Smooth muscle cell (in vitro differentiated cells): ENCODE measurements at regions not wholly inside any gene's neighbourhood (a gene's known extent, or its start where the extent isn't known, plus 50 kb on each side); places are given as distances from the start of the nearest gene placed in this dataset.

ENCODE experiments used
- DNase-seq: peaks from one replicate; lab custom pipeline; 2025; ENCODE audit not compliant: unreplicated experiment; lab: John Stamatoyannopoulos, UW
- H2AFZ ChIP-seq: fragments of 200-600 bp; sonication (generic); 2 replicates; pipeline ENCODE4 v1.6.0; 2016; ENCODE audit warnings: antibody characterized with exemption, low read depth, mild to moderate bottlenecking
- H3F3A ChIP-seq: fragments of 200-600 bp; sonication (generic); 2 replicates; pipeline ENCODE4 v1.6.0; 2017; ENCODE audit warnings: antibody characterized with exemption, low read depth
- H3K27ac ChIP-seq: fragments of 200-600 bp; sonication (generic); 2 replicates; pipeline ENCODE4 v1.5.1; 2016; ENCODE audit warnings: low read depth, mild to moderate bottlenecking
- H3K27me3 ChIP-seq: fragments of 200-600 bp; sonication (generic); 2 replicates; pipeline ENCODE4 v1.6.1; 2016; ENCODE audit warnings: low read depth, mild to moderate bottlenecking
- H3K36me3 ChIP-seq: fragments of 200-600 bp; sonication (generic); 2 replicates; pipeline ENCODE4 v1.5.1; 2016; ENCODE audit warnings: low read depth
- H3K4me1 ChIP-seq: fragments of 200-600 bp; sonication (generic); 2 replicates; pipeline ENCODE4 v1.5.1; 2016; ENCODE audit warnings: low read depth
- H3K4me2 ChIP-seq: fragments of 200-600 bp; sonication (generic); 2 replicates; pipeline ENCODE4 v1.6.0; 2016; ENCODE audit warnings: mild to moderate bottlenecking
- H3K4me3 ChIP-seq: fragments of 200-600 bp; sonication (generic); 2 replicates; pipeline ENCODE4 v1.5.1; 2016; ENCODE audit warnings: mild to moderate bottlenecking
- H3K79me2 ChIP-seq: fragments of 200-600 bp; sonication (generic); 2 replicates; pipeline ENCODE4 v1.6.0; 2016; ENCODE audit warnings: low read depth, mild to moderate bottlenecking
- H3K9ac ChIP-seq: fragments of 200-600 bp; sonication (generic); 2 replicates; pipeline ENCODE4 v1.6.0; 2016; ENCODE audit warnings: low read depth
- H3K9me3 ChIP-seq: fragments of 200-600 bp; sonication (generic); replicated peaks from 2 replicates; pipeline ENCODE4 v1.5.1; 2016; ENCODE audit warnings: low read depth
- H4K20me1 ChIP-seq: fragments of 200-600 bp; sonication (generic); 2 replicates; pipeline ENCODE4 v1.6.0; 2016; ENCODE audit warnings: low read depth
- CTCF ChIP-seq: fragments of 200-600 bp; sonication (generic); IDR thresholded peaks from 2 replicates; pipeline ENCODE4 v1.5.1; 2017; ENCODE audit warnings: borderline replicate concordance, mild to moderate bottlenecking, antibody characterized with exemption; ENCODE audit not compliant: insufficient read depth, poor library complexity, severe bottlenecking
- WGBS: methylation state at CpG from one replicate; pipeline ENCODE4 v1.1.7; 2016; ENCODE audit warnings: low lambda C conversion rate; 5-methylcytosine and 5-hydroxymethylcytosine counted together

GRCh38 chr20:63122626-63123025 lies 93.3 kb downstream of the YTHDF1 start:
- Histone ChIP-seq H3K9me3 (no peaks in the 10 kb centered on the region), H3K4me3 (no peak overlapping the region), H2AFZ (no peak overlapping the region), H3K27me3 (peaks cover 5% of the 10 kb centered on the region), H3K9ac (no peak overlapping the region), H3K4me2 (no peak overlapping the region), H3K27ac (no peak overlapping the region), H3K4me1 (no peaks in the 10 kb centered on the region), H3K36me3 (no peaks in the 10 kb centered on the region), H4K20me1 (no peaks in the 10 kb centered on the region), H3F3A (no peaks in the 10 kb centered on the region), H3K79me2 (no peaks in the 10 kb centered on the region)
- TF ChIP-seq CTCF = no peak
- no peak for DNase-seq
- 88% methylated on average over 7 of the region's 7 CpGs for WGBS

DNA sequence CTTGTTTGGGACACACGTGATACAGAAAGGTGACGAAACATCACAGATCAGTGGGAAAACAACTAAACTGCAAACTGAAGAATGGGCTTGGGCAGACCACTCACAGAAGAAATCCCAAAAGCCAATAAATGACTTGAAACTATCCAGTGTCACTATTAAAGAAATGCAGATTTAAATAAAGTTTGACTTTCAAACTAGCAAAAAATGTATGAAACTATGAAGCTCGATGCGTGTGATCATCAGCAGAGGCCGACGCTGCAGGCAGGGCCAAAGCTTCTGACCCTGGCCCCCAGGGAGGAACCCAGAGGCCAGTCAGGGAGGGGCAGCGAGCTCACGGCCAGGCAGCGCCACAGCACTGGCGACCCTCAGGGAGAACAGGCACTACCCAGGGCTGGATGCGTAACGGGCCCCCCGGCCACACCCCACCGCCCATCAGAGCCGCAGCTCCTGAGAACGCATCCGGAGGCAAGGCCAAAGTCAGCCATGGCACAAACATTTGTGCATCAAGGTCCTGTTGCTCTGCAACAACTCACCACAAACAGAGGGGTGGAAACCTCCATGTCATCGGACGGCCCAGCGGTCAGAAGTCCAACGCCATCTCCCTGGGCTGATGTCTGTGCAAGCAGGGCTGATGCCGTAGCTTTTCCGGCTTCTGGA lies 94.1 kb downstream of the YTHDF1 start:
- H3K9ac ChIP-seq = no peak overlapping the region
- H3K4me3 ChIP-seq = no peak overlapping the region
- no peaks in the 10 kb centered on the region for H3K9me3 ChIP-seq
- no peaks in the 10 kb centered on the region for H3K27me3 ChIP-seq
- WGBS = 87% methylated on average over 22 of the region's 23 CpGs
- H3K36me3 ChIP-seq = no peaks in the 10 kb centered on the region
- H2AFZ ChIP-seq = no peak overlapping the region
- DNase-seq = no peak
- H4K20me1 ChIP-seq = no peaks in the 10 kb centered on the region
- no peak overlapping the region for H3K4me2 ChIP-seq
- H3K27ac ChIP-seq = no peak overlapping the region
- TF ChIP-seq CTCF = no peak
- H3K4me1 ChIP-seq = no peaks in the 10 kb centered on the region
- H3K79me2 ChIP-seq = no peaks in the 10 kb centered on the region
- H3F3A ChIP-seq = no peaks in the 10 kb centered on the region

DNA sequence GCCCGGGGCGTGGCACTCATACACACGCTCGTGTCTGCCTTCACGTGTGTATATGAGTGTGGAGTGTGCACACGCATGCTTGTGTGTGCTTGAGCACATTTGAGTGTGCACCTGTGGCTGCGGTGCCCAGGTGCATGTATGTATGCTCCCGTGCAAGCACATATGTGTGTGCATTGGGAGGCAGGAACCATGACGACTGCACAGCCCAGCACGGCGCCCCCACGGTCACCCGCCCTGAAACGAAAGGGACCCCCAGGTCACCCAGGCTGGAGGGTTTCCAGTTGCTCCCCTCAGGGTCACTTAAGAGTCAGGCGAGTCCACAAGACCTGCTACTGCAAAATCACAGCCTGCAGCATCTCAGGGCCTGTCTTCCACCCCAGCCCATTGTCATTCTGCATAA lies 94.7 kb downstream of the YTHDF1 start:
- no peaks in the 10 kb centered on the region for H3K36me3 ChIP-seq
- 89% methylated on average over 14 of the region's 15 CpGs for WGBS
- no peaks in the 10 kb centered on the region for H3K79me2 ChIP-seq
- H3K4me2 ChIP-seq = no peak overlapping the region
- H3K4me3 ChIP-seq = no peak overlapping the region
- TF ChIP-seq CTCF = no peak
- no peak for DNase-seq
- no peak overlapping the region for H3K9ac ChIP-seq
- no peak overlapping the region for H2AFZ ChIP-seq
- H3K27me3 ChIP-seq = no peaks in the 10 kb centered on the region
- no peak overlapping the region for H3K27ac ChIP-seq
- no peaks in the 10 kb centered on the region for H3F3A ChIP-seq
- no peaks in the 10 kb centered on the region for H3K9me3 ChIP-seq
- H3K4me1 ChIP-seq = no peaks in the 10 kb centered on the region
- H4K20me1 ChIP-seq = no peaks in the 10 kb centered on the region

DNA sequence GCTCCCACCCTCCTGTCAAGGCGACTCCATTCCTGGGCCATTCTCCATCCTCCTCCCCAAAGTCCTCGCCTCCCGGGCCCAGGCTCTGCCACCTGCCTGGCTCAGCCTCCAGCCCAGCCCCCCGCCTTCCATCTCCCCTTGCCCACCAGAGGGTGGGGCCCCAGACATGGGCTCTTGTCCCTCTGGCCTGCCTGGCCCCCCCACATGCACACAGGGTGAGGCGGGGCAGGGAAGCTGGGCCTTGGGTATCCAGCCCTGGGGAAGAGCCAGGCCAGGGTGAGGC lies 95.2 kb downstream of the YTHDF1 start:
- Histone ChIP-seq H3K4me3 (no peak overlapping the region), H3K79me2 (no peaks in the 10 kb centered on the region), H3K27ac (no peak overlapping the region), H3F3A (no peaks in the 10 kb centered on the region), H3K36me3 (no peaks in the 10 kb centered on the region), H4K20me1 (no peaks in the 10 kb centered on the region), H2AFZ (no peak overlapping the region), H3K9ac (no peak overlapping the region), H3K27me3 (no peaks in the 10 kb centered on the region), H3K4me1 (no peaks in the 10 kb centered on the region), H3K4me2 (no peak overlapping the region), H3K9me3 (no peaks in the 10 kb centered on the region)
- 87% methylated on average over 5 of the region's 5 CpGs for WGBS
- no peak for DNase-seq
- no peak for TF ChIP-seq CTCF
